ENCODE measurements at regions not wholly inside any gene's neighbourhood (a gene's known extent, or its start where the extent isn't known, plus 50 kb on each side); places are given as distances from the start of the nearest gene placed in this dataset.
"Not testable (repeated sequence)": the region's sequence is repeated elsewhere in the genome, so short reads cannot be mapped to it uniquely, and the experiment has no call there.

- DNase-seq: no peak
Measured at GRCh38 chr12:124648710-124649384, 81.4 kb upstream of the NCOR2 start.

- no peak for DNase-seq
Measured at GRCh38 chr12:124647316-124647715, 79.9 kb upstream of the NCOR2 start.

GRCh38 chr12:124646385-124647230 lies 79.2 kb upstream of the NCOR2 start:
- no peak for DNase-seq

GRCh38 chr12:124645530-124646244 lies 78.3 kb upstream of the NCOR2 start:
- DNase-seq: no peak

GRCh38 chr12:124643768-124644167 lies 76.4 kb upstream of the NCOR2 start:
- not testable (repeated sequence) for DNase-seq

GRCh38 chr12:124642105-124642504 lies 74.7 kb upstream of the NCOR2 start:
- no peak for DNase-seq

- DNase-seq: no peak
Measured at GRCh38 chr12:124641591-124641990, 74.2 kb upstream of the NCOR2 start.

- no peak for DNase-seq
Measured at GRCh38 chr12:124640056-124640455, 72.6 kb upstream of the NCOR2 start.

GRCh38 chr12:124639122-124639806 lies 71.9 kb upstream of the NCOR2 start:
- DNase-seq: no peak

GRCh38 chr12:124637581-124637981 lies 70.2 kb upstream of the NCOR2 start:
- no peak for DNase-seq

- DNase-seq: no peak
Measured at GRCh38 chr12:124637163-124637562, 69.8 kb upstream of the NCOR2 start.

GRCh38 chr12:124636138-124636978 lies 68.9 kb upstream of the NCOR2 start:
- no peak for DNase-seq

- no peak for DNase-seq
Measured at GRCh38 chr12:124635316-124635715, 67.9 kb upstream of the NCOR2 start.

GRCh38 chr12:124633365-124634362 lies 66.3 kb upstream of the NCOR2 start:
- DNase-seq: no peak

GRCh38 chr12:124632519-124632984 lies 65.1 kb upstream of the NCOR2 start:
- DNase-seq: peak; percentile 44

- DNase-seq: no peak
Measured at GRCh38 chr12:124631681-124632256, 64.4 kb upstream of the NCOR2 start.

- no peak for DNase-seq
Measured at GRCh38 chr12:124630791-124631313, 63.4 kb upstream of the NCOR2 start.

GRCh38 chr12:124629789-124630480 lies 62.5 kb upstream of the NCOR2 start:
- no peak for DNase-seq

- DNase-seq: no peak
Measured at GRCh38 chr12:124629117-124629516, 61.7 kb upstream of the NCOR2 start.
